GM21737 (cell line): ENCODE measurements at regions not wholly inside any gene's neighbourhood (a gene's known extent, or its start where the extent isn't known, plus 50 kb on each side); places are given as distances from the start of the nearest gene placed in this dataset.
"Not testable (repeated sequence)": the region's sequence is repeated elsewhere in the genome, so short reads cannot be mapped to it uniquely, and the experiment has no call there.

ENCODE experiments used
- ATAC-seq: cut with Tn5 transposase; IDR thresholded peaks from one replicate; pipeline ENCODE4 v1.9.1; 2021; ENCODE audit warnings: mild to moderate bottlenecking, moderate library complexity; ENCODE audit not compliant: unreplicated experiment

DNA sequence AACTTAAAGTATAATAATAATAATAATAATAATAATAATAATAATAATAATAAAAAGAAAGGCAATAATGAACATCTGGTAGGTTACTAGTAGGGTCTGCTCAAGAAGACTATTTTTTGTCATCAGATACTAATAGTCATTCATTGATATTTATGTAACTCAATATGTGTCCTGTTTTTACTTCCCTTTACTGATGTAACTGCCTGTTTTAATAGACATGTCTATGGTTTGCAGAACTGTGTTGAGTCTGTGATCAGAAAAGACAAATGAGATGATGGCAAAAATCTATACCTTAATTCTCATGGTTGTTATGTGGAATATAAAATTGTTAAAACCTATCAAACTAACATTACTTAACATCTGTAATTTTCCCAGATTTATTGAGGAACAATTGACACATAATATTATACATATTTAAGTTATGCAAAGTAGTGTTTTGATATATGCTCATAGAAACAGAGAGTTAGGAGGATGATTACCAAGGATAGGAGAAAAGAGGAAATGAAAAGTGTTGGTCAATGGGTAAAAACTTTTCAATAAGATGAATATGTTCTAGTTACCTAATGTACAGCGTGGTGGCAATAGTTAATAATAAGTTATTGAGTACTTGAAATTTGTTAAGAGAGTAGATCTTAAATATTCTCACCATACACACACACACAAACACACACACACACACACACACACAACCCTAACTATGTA, 699.4 kb downstream of the ZPLD1 start:
- ATAC-seq, result peak; percentile 88

DNA sequence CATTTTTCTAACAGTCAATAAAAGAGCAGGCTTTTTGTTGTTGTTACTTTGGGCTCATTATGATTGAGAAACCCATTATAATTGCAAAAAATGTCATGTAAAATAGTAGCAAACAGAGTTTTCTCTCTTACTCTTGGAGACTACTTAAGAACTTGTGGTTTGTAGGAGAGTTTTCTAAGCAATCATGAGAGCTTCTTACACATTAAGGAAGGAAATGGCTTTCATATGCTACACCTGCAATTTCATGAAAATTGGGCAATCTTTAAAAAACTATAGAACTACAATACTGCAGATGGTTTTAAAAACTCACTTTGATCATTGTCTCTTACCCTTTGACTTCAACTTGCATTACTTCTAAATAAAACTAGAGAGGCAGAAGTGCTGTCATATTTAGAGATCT, 701.8 kb downstream of the ZPLD1 start:
- no peak for ATAC-seq

DNA sequence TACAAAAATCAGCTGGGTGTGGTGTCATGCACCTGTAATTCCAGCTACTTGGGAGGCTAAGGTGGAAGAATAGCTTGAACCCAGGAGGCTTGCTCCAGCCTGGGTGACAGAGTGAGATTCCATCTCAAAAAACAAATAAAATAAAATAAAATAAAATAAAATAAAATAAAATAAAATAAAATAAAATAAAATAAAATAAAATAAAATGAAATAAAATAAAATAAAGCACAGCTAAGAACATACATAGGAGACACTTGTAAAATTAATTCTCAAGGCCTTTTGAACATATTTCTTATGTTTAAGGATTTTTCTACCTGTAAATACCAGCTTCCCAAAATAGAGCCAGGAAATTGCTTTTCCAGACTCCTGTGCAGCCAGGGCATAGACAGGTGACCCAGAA, 703.0 kb downstream of the ZPLD1 start:
- ATAC-seq, result no peak

DNA sequence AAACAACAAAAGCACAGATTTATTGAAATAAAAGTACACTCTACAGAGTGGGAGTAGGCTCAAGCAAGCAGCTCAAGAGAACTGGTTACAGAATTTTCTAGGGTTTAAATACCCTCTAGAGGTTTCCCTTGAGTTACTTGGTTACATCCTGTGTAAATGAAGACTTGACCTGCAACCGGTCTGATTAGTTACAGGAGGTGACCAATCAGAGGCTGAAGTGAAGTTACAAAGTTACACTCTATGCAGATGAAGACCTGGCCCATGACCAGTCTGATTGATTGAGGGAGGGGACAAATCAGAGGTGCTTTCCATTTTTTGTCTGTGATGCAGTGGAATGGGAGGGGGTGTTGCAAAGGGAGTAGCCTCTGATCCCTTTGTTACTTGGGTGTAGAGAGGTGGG, 723.4 kb downstream of the ZPLD1 start:
- ATAC-seq, result no peak

GRCh38 chr3:103166890-103167289, 732.1 kb downstream of the ZPLD1 start:
- ATAC-seq, result no peak

DNA sequence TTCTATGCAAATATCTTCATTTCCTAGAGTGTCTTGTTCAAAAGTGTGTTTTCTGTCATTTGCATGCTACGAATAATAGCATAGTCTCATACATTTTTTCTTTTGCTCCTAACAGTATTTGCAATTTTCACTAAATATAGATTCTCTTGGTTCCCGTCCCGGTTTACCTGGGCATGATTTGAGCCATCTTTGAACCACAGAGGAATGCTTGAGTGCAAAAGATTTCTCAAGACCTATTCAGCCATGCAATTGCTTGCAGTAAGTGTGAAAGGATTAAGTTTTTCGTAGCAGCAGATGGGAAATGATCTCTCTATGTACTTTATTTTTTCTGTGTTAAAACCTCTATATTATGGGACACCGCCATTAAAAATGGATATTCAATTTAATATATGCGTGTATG, 733.0 kb downstream of the ZPLD1 start:
- ATAC-seq, result no peak

- no peak for ATAC-seq
Observed at GRCh38 chr3:103169289-103169688, 734.5 kb downstream of the ZPLD1 start.

GRCh38 chr3:103170651-103171050, 735.8 kb downstream of the ZPLD1 start:
- ATAC-seq, result peak; percentile 69

DNA sequence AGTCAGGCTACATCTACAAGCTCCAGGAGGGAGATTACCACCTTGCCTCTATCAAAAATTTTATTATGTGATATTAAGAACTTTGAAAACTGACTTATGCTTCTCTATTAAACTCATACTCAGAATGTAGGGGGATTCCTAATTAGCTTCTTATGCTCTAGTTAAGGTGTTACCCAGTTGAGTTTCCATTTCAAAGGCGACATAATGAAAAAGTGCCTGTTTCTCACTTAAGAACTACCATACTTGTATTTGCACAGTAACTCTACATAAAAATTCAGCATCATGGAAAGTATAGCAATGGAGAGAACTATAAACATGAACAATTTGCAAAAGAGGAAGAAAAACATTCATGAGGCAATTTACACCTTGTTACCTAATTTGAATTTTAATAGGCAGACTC, 739.1 kb downstream of the ZPLD1 start:
- ATAC-seq, result no peak

GRCh38 chr3:103181160-103181559, 746.3 kb downstream of the ZPLD1 start:
- ATAC-seq, result no peak

GRCh38 chr3:103184772-103185171, 750.0 kb downstream of the ZPLD1 start:
- no peak for ATAC-seq

DNA sequence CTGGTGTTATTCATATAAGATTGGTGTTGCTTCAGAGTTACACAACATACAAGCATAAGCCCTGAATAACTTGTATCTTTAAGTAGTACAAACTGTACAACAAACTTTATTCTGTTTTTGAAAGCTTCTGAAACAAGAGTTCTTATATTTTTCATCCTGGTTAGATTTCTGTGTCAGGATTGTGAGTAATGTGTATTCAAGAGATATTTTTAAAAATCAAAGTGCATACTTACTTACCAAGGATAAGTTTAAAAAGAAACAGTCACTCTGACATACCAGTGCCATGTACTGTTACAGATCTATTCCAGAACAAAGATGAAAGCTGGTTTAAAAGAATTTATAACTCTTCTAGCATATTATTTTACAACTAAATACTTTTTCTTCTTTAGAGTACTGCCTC, 755.1 kb downstream of the ZPLD1 start:
- ATAC-seq, result no peak

- ATAC-seq, result no peak
Observed at GRCh38 chr3:103195216-103195615, 760.4 kb downstream of the ZPLD1 start.

DNA sequence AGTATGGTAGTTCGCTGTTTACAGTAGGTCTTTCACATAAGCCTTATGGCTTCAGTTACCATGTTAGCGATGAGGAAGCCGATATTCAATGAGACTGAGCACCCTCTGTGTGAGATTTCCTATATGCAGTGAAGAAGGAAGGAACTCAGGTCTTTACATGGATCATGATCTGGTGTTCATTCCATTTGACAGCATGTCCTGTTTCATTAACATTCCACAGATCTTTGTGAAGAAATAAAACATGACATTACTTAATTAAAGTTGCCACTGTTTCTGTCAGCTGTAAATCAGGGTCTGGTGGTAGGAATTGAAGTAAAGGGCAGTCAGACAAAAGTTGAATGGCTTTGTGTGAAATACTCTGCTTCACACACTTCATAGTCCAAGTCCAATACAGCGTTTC, 768.6 kb downstream of the ZPLD1 start:
- ATAC-seq, result no peak

DNA sequence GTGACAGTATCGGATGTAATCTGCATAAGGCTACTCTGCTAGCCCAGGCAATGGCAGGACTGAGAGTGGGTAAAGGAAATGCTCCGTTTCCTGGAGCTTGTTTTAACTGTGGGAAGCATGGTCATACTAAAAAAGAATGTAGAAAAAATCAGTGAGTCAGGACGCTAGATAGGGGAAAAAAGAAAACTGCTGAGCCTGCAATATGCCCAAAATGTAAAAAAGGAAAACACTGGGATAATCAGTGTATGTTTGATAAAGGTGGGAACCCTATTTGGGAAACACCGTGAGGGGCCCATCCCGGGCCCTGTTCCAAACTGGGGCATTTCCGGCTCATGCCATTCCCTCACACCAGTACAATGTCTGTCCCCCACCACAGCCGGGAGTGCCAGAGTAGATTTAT, 775.8 kb downstream of the ZPLD1 start:
- ATAC-seq, result no peak

DNA sequence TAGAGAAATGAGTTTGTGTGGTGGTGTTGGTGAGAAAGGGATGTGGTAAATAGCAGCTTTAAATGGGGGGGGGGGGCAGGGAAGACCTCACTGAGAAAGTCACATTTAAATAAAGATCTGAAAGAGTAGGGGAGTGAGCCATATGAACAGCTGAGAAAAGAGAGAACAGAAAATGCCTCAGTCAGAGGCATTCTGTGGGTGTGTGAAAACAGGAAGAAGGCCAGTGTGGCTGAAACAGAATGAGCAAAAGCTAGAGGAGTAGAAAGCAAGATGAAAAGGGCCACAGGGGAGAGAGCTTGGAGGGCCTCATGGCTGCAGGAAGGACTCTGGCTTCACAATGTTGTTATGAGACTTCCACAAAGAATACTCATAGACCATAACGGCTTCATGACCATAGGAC, 783.3 kb downstream of the ZPLD1 start:
- peak; percentile 100 for ATAC-seq

- ATAC-seq, result peak; percentile 19
Observed at GRCh38 chr3:103218793-103219192, 784.0 kb downstream of the ZPLD1 start.

GRCh38 chr3:103227651-103228050, 792.8 kb downstream of the ZPLD1 start:
- no peak for ATAC-seq

GRCh38 chr3:103247459-103247858, 812.6 kb downstream of the ZPLD1 start:
- ATAC-seq, result no peak

- ATAC-seq, result not testable (repeated sequence)
Observed at GRCh38 chr3:103254827-103255226, 820.0 kb downstream of the ZPLD1 start.

DNA sequence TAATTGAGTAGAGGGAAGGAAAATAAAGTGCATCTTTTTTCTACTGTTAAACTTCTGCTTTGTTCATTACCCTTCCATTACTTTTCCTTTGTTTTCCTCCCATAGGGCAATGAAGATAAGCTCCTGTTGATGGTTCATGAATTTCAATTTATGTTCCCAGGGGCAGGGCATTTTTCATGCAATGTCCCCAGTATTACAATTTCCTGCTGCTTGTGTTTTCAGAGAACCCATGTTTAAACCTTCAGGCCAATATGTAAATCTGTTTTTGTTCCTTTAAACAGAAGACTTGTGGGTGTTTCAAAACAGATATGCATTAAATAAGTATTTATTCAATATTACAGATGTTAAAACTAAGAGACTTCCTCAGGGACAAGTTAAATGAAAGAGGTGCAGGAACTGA, 834.5 kb downstream of the ZPLD1 start:
- ATAC-seq, result no peak

DNA sequence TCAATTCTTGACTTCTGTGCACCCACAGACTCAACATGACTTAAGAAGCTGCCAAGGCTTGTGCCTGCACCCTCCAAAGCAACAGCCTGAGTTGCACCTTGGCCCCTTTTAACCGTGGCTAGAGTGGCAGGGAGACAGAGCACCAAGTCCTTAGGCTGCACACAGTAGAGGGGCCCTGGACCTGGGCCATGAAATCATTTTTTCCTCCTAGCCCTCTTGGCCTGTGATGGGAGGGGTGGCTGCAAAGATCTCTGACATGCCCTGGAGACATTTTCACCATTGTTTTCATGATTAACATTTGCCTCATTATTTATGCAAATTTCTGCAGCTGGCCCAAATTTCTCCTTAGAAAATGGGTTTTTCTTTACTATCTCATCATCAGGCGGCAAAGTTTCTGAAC, 836.8 kb downstream of the ZPLD1 start:
- ATAC-seq, result no peak

DNA sequence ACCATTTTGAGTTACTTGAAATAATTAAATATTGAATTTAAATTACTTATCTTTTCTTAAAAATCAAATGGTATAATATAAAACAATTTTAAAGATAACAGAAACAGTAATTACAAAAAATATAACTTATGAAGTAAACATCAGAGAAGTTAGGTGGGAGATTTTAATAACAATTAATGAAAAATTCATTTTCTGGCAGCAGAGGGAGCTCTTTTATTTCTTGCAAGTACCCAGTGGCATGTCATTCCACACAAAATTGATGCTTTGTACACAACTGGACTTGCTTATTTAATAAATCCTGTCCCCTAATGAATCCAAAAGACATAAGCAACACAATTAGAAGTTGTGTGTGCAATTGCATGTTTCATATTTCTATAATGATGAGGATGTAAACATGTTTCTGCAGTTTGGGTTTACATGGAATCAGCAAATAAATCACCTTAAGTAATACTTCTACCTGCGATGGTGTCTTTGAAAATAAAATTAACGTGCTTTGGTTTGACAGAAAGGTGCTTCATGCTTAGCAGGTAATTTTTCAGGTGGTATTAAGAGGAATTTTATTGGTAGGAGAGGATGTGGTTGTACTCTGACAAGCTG, 861.3 kb downstream of the ZPLD1 start:
- ATAC-seq, result no peak
